ENCODE measurements at regions not wholly inside any gene's neighbourhood (a gene's known extent, or its start where the extent isn't known, plus 50 kb on each side); places are given as distances from the start of the nearest gene placed in this dataset.

- H3K27me3 ChIP-seq (ENCODE audit: control insufficient read depth, insufficient read depth, low read length), result no peaks in the 10 kb centered on the region
- DNase-seq, result no peak
- no peak overlapping the region for H3K4me3 ChIP-seq (ENCODE audit: low read length)
- no CpG with 5 or more reads among the region's 2 CpGs for WGBS (ENCODE audit: insufficient coverage, low lambda C conversion rate)
- no peaks in the 10 kb centered on the region for H3K9me3 ChIP-seq (ENCODE audit: control insufficient read depth, low read depth, low read length)
- H3K27ac ChIP-seq (ENCODE audit: low read length), result no peak overlapping the region
- H3K4me1 ChIP-seq (ENCODE audit: control insufficient read depth, insufficient read depth, low read length), result no peaks in the 10 kb centered on the region
- H3K36me3 ChIP-seq (ENCODE audit: control insufficient read depth, insufficient read depth, low read length), result no peaks in the 10 kb centered on the region
These were observed 205.7 kb upstream of the TET2 start for GRCh38 chr4:104940927-104941326.

- DNase-seq, result no peak
- H3K27me3 ChIP-seq (ENCODE audit: control insufficient read depth, insufficient read depth, low read length), result no peaks in the 10 kb centered on the region
- no peaks in the 10 kb centered on the region for H3K9me3 ChIP-seq (ENCODE audit: control insufficient read depth, low read depth, low read length)
- no peaks in the 10 kb centered on the region for H3K36me3 ChIP-seq (ENCODE audit: control insufficient read depth, insufficient read depth, low read length)
- no peak overlapping the region for H3K27ac ChIP-seq (ENCODE audit: low read length)
- no peaks in the 10 kb centered on the region for H3K4me1 ChIP-seq (ENCODE audit: control insufficient read depth, insufficient read depth, low read length)
- no peak overlapping the region for H3K4me3 ChIP-seq (ENCODE audit: low read length)
- WGBS (ENCODE audit: insufficient coverage, low lambda C conversion rate), result 100% methylated on average over 1 of the region's 1 CpG
These were observed 205.0 kb upstream of the TET2 start for GRCh38 chr4:104941661-104942062.

DNA sequence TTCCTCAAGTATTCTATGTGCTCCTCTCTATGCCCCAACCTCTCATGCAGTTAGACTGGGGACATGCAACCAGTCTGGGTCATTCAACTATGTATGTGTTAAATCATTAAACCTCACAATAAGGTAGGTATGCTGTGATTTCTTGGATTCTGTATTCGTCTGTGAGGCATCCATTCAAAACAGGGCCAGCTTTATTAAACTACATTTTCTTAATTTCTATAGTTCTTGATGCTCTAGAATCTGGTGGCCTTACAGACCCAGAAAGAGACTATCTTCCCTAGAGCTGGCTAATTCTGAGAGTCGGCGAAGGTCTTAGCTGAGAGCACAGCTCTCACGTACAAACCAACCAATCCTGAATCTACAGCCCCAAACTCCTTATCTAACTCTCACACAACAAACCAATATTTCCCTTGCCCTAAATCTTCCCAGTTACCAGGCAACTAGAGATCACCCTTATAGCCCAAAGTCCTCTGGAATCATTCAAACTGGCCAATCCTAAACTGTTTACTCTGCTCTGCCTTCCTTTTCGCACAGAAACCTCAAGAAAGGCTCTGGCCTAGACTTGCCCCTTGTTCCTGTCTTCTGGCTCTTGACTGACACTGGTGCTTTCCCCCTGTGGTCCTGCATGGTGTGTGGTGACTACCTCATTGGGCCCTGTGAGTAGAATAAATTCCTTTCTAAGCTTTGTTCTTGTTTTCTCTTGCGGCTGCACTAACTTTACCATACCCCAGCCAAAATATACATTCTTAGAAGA, 203.5 kb upstream of the TET2 start:
- peak in 1 of 2 donors; percentile 5 for DNase-seq
- H3K4me1 ChIP-seq (ENCODE audit: control insufficient read depth, insufficient read depth, low read length), result no peaks in the 10 kb centered on the region
- WGBS (ENCODE audit: insufficient coverage, low lambda C conversion rate), result 90% methylated on average over 2 of the region's 6 CpGs

GRCh38 chr4:104944596-104944995, 202.1 kb upstream of the TET2 start:
- no peak for DNase-seq
- Histone ChIP-seq H3K27me3 (ENCODE audit: control insufficient read depth, insufficient read depth, low read length) (no peaks in the 10 kb centered on the region), H3K4me1 (ENCODE audit: control insufficient read depth, insufficient read depth, low read length) (no peaks in the 10 kb centered on the region), H3K4me3 (ENCODE audit: low read length) (no peak overlapping the region), H3K27ac (ENCODE audit: low read length) (no peak overlapping the region), H3K36me3 (ENCODE audit: control insufficient read depth, insufficient read depth, low read length) (no peaks in the 10 kb centered on the region), H3K9me3 (ENCODE audit: control insufficient read depth, low read depth, low read length) (no peaks in the 10 kb centered on the region)

More for the DNA sequence above, 203.5 kb upstream of the TET2 start:
- Histone ChIP-seq H3K9me3 (ENCODE audit: control insufficient read depth, low read depth, low read length) (no peaks in the 10 kb centered on the region), H3K4me3 (ENCODE audit: low read length) (no peak overlapping the region), H3K27ac (ENCODE audit: low read length) (no peak overlapping the region), H3K27me3 (ENCODE audit: control insufficient read depth, insufficient read depth, low read length) (no peaks in the 10 kb centered on the region), H3K36me3 (ENCODE audit: control insufficient read depth, insufficient read depth, low read length) (no peaks in the 10 kb centered on the region)

DNA sequence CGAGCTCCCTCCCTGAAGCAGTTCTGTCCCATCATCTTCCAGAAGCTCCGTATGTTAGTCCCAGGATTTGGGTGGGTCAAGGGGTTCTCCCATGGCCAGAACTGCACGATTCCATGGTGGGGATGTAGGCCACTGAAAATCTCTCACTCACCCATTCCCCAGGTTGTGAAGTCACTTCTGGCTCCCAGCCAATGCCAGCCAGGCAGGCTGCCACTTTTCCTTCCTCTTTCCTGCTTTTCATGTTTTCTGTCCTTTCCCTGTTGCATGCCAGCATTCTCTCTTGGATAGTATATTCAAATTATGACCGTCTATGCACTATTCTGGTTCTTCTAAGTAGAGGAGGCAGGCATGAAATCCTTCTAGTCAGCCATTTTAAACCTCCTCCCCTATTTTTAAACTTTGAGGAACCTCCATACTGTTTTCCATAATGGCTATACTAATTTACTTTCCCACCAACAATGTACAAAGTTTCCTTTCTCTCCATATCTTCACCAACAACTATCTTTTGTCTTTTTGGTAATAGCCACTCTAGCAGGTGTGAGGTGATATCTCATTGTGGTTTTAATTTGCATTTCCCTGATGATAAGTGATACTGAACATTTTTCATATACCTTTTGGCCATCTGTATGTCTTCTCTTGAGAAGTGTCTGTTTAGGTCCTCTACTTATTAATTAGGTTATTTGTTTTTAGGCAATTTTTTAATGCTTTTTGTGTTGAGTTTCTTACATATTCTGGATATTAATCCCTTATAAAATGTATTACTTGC, 182.1 kb upstream of the TET2 start:
- DNase-seq, result no peak
- H3K27ac ChIP-seq (ENCODE audit: low read length), result no peak overlapping the region
- no CpG with 5 or more reads among the region's 4 CpGs for WGBS (ENCODE audit: insufficient coverage, low lambda C conversion rate)
- H3K36me3 ChIP-seq (ENCODE audit: control insufficient read depth, insufficient read depth, low read length), result no peaks in the 10 kb centered on the region
- H3K4me3 ChIP-seq (ENCODE audit: low read length), result no peak overlapping the region
- peaks cover 2% of the 10 kb centered on the region for H3K4me1 ChIP-seq (ENCODE audit: control insufficient read depth, insufficient read depth, low read length)
- H3K27me3 ChIP-seq (ENCODE audit: control insufficient read depth, insufficient read depth, low read length), result no peaks in the 10 kb centered on the region
- no peaks in the 10 kb centered on the region for H3K9me3 ChIP-seq (ENCODE audit: control insufficient read depth, low read depth, low read length)

DNA sequence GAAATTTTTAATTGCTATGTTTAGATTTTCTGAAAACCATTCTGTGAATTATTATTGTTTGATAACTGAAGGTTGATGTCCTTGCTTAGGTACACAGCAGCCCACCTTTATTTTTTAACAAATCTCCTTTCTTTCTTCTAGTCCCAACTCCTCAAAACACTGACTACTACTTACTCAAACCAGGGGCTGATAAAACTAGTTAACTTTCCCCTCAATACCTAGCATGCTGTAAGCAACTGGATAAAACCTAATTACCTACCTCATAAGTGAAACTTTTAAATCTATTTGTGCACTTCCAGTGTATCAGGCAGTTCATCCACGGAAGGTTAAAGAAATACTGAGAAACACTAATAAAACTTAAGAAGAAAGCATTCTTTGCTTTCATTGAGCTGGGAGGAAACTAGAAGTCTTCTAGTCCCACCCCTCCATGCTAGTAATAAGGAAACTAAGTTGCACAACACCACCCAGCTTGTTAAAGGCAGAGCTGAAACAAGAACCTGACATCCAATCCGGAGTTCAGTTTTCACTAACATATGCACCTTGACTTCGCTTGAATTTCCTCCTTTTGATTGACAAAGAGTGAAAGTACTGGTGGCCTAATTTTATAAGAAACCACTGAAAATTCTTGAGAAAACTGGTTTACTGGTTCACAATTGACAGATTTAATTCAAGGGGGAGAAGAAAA, 180.2 kb upstream of the TET2 start:
- Histone ChIP-seq H3K9me3 (ENCODE audit: control insufficient read depth, low read depth, low read length) (no peaks in the 10 kb centered on the region), H3K27me3 (ENCODE audit: control insufficient read depth, insufficient read depth, low read length) (no peaks in the 10 kb centered on the region), H3K27ac (ENCODE audit: low read length) (peak overlapping the region; percentile 31), H3K4me3 (ENCODE audit: low read length) (no peak overlapping the region), H3K4me1 (ENCODE audit: control insufficient read depth, insufficient read depth, low read length) (peaks cover 2% of the 10 kb centered on the region), H3K36me3 (ENCODE audit: control insufficient read depth, insufficient read depth, low read length) (no peaks in the 10 kb centered on the region)
- 38% methylated on average over 2 of the region's 3 CpGs for WGBS (ENCODE audit: insufficient coverage, low lambda C conversion rate)
- DNase-seq, result peak; percentile 56 to 77

DNA sequence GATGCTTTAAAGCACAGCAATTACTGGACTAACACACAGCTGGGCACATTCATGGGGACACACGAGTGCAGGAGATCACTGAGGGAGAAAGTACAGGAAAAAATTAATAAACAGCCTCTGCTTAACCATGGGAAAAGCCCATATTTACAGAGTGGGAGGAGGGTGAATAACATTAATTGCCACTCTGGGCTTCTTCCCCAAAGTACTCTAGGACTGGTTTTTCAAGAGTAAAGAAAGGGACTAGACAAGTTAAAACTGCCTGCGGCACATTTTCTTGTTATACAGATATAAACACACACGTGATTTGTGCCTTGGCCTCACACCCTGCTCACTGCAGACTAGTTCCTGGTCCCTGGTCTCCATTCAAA, 179.7 kb upstream of the TET2 start:
- Histone ChIP-seq H3K4me1 (ENCODE audit: control insufficient read depth, insufficient read depth, low read length) (peaks cover 2% of the 10 kb centered on the region), H3K36me3 (ENCODE audit: control insufficient read depth, insufficient read depth, low read length) (no peaks in the 10 kb centered on the region), H3K27me3 (ENCODE audit: control insufficient read depth, insufficient read depth, low read length) (no peaks in the 10 kb centered on the region), H3K9me3 (ENCODE audit: control insufficient read depth, low read depth, low read length) (no peaks in the 10 kb centered on the region), H3K4me3 (ENCODE audit: low read length) (no peak overlapping the region), H3K27ac (ENCODE audit: low read length) (peak overlapping the region; percentile 17)
- WGBS (ENCODE audit: insufficient coverage, low lambda C conversion rate), result 0% methylated on average over 1 of the region's 3 CpGs
- DNase-seq, result peak in 1 of 2 donors; percentile 62

DNA sequence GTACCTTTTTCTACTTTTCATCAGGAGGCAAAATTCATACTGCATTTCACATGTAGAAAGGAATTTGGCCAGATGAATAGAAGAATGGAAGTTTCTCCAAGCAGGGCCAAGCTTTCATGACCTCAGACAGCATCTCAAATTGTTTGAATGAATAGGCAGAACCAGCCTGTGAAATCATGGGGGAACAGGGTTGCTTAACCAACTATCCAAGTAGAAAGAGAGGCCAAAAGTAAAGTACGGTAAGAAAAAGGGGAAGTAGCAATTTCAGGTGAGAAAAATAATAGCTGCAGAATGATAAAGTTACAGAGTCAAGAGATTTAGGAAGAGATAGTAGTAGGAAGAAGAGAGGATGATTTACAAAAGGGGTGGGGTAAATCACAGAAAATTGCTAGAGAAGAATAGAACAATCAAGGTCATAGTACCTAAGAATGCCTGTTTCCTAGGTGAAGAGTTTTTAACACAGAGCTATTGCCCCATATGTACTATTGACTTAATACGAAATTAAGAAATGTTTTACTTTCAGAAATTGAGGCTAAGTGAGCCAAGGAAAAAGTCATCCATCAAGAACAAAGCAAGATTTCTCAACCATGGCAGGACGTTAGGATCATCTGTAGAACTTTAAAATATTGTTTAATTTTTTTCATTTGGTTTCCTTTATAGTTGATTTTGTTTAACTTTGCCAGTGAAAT, 177.1 kb upstream of the TET2 start:
- Histone ChIP-seq H3K36me3 (ENCODE audit: control insufficient read depth, insufficient read depth, low read length) (no peaks in the 10 kb centered on the region), H3K4me3 (ENCODE audit: low read length) (no peak overlapping the region), H3K27ac (ENCODE audit: low read length) (no peak overlapping the region), H3K9me3 (ENCODE audit: control insufficient read depth, low read depth, low read length) (no peaks in the 10 kb centered on the region), H3K27me3 (ENCODE audit: control insufficient read depth, insufficient read depth, low read length) (no peaks in the 10 kb centered on the region), H3K4me1 (ENCODE audit: control insufficient read depth, insufficient read depth, low read length) (peaks cover 2% of the 10 kb centered on the region)
- 86% methylated on average over 3 of the region's 3 CpGs for WGBS (ENCODE audit: insufficient coverage, low lambda C conversion rate)
- DNase-seq, result no peak

DNA sequence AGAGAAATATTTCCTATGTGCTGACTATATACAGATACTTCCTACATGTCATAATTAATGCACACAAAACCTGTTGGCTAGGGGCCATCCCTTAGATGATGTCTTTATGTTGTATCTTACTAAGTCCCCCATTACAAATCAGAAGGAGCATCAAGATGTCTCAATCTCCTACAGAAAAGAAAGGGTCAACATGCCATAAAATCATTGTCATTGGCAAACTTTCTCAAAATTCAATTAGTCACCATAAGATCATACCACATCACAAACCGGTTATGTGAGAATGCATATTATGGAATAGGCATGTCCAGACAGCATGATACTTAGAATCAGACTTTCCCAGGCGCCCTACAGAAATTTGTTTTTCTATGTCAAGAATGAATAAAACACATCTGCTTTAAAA, 175.2 kb upstream of the TET2 start:
- no peak for DNase-seq
- H3K27me3 ChIP-seq (ENCODE audit: control insufficient read depth, insufficient read depth, low read length), result no peaks in the 10 kb centered on the region

GRCh38 chr4:104973708-104974107, 173.0 kb upstream of the TET2 start:
- Histone ChIP-seq H3K4me1 (ENCODE audit: control insufficient read depth, insufficient read depth, low read length) (no peaks in the 10 kb centered on the region), H3K4me3 (ENCODE audit: low read length) (no peak overlapping the region), H3K27me3 (ENCODE audit: control insufficient read depth, insufficient read depth, low read length) (no peaks in the 10 kb centered on the region), H3K36me3 (ENCODE audit: control insufficient read depth, insufficient read depth, low read length) (no peaks in the 10 kb centered on the region), H3K27ac (ENCODE audit: low read length) (no peak overlapping the region), H3K9me3 (ENCODE audit: control insufficient read depth, low read depth, low read length) (no peaks in the 10 kb centered on the region)
- 100% methylated on average over 1 of the region's 2 CpGs for WGBS (ENCODE audit: insufficient coverage, low lambda C conversion rate)
- no peak for DNase-seq

More for the DNA sequence above, 175.2 kb upstream of the TET2 start:
- H3K36me3 ChIP-seq (ENCODE audit: control insufficient read depth, insufficient read depth, low read length), result no peaks in the 10 kb centered on the region
- H3K9me3 ChIP-seq (ENCODE audit: control insufficient read depth, low read depth, low read length), result no peaks in the 10 kb centered on the region
- H3K4me1 ChIP-seq (ENCODE audit: control insufficient read depth, insufficient read depth, low read length), result no peaks in the 10 kb centered on the region
- 100% methylated on average over 1 of the region's 2 CpGs for WGBS (ENCODE audit: insufficient coverage, low lambda C conversion rate)
- no peak overlapping the region for H3K27ac ChIP-seq (ENCODE audit: low read length)
- no peak overlapping the region for H3K4me3 ChIP-seq (ENCODE audit: low read length)

All from large intestine (tissue), 3 donors.